Activated B cell treated with CpG ODN at 0.5 μM for 24 hours (primary cell): ENCODE measurements at regions not wholly inside any gene's neighbourhood (a gene's known extent, or its start where the extent isn't known, plus 50 kb on each side); places are given as distances from the start of the nearest gene placed in this dataset.

Experiments used
- ATAC-seq: fragments of 200-7000 bp; cut with Tn5 transposase; one replicate; pipeline ENCODE4 v1.10.0; 2021; ENCODE audit warnings: low read depth, mild to moderate bottlenecking, moderate library complexity
- CTCF ChIA-PET: fragments of 350-600 bp; sonication (Branson Sonifier 250); formaldehyde crosslinking; loops from one replicate; lab custom pipeline; 2021; ENCODE audit warnings: antibody characterized with exemption; lab: Charles Lee
- POLR2A ChIA-PET: fragments of 350-600 bp; sonication (Branson Sonifier 250); formaldehyde crosslinking; loops from one replicate; lab custom pipeline; 2021; ENCODE audit warnings: antibody characterized with exemption; lab: Charles Lee
- DNase-seq: peaks from one replicate; pipeline ENCODE4 v3.0.0; 2022
- H3K27ac Mint-ChIP-seq: one replicate; pipeline ENCODE4 v1.8.0; 2020; ENCODE audit warnings: mixed read lengths
- H3K27me3 Mint-ChIP-seq: one replicate; pipeline ENCODE4 v1.8.0; 2021; ENCODE audit warnings: mixed read lengths
- H3K36me3 Mint-ChIP-seq: one replicate; pipeline ENCODE4 v1.8.0; 2021; ENCODE audit warnings: low read depth, mixed read lengths
- H3K4me1 Mint-ChIP-seq: one replicate; pipeline ENCODE4 v1.8.0; 2021; ENCODE audit warnings: mixed read lengths
- H3K4me3 Mint-ChIP-seq: one replicate; pipeline ENCODE4 v1.8.0; 2020; ENCODE audit warnings: mild to moderate bottlenecking, mixed read lengths
- H3K9me3 Mint-ChIP-seq: one replicate; pipeline ENCODE4 v1.8.0; 2020; ENCODE audit warnings: mixed read lengths
- CTCF ChIP-seq: fragments of 200-600 bp; IDR thresholded peaks from one replicate; pipeline ENCODE4 v1.8.0; 2022; ENCODE audit warnings: antibody characterized with exemption, mild to moderate bottlenecking
- intact Hi-C: fragments of 100-400 bp; cut with micrococcal nuclease; formaldehyde crosslinking; loops from one replicate; pipeline ENCODE4 v1.15.1; 2024

GRCh38 chr16:11411059-11411550 lies 65.8 kb downstream of the RMI2 start:
- H3K4me3 Mint-ChIP-seq: no peak overlapping the region
- ChIA-PET POLR2A (no interaction called here), CTCF (interaction anchor here (1.1 to 1.5 kb wide), 2 partner anchors 121 to 231 kb away, joined by 5 to 7 read pairs; no protein-coding TSS in a partner anchor)
- H3K4me1 Mint-ChIP-seq: no peaks in the 10 kb centered on the region
- ATAC-seq (no peak), DNase-seq (no peak)
- no peaks in the 10 kb centered on the region for H3K27me3 Mint-ChIP-seq
- intact Hi-C loops: no loop called here
- no peak overlapping the region for H3K27ac Mint-ChIP-seq
- no peaks in the 10 kb centered on the region for H3K9me3 Mint-ChIP-seq
- no peaks in the 10 kb centered on the region for H3K36me3 Mint-ChIP-seq
- TF ChIP-seq CTCF: no peak

GRCh38 chr16:11412175-11412904 lies 67.1 kb downstream of the RMI2 start:
- no peaks in the 10 kb centered on the region for H3K9me3 Mint-ChIP-seq
- no peaks in the 10 kb centered on the region for H3K4me1 Mint-ChIP-seq
- intact Hi-C loops: no loop called here
- H3K27ac Mint-ChIP-seq: no peak overlapping the region
- no peak for TF ChIP-seq CTCF
- DNase-seq: no peak
- H3K27me3 Mint-ChIP-seq: no peaks in the 10 kb centered on the region
- peak; percentile 46 for ATAC-seq
- H3K4me3 Mint-ChIP-seq: no peak overlapping the region
- ChIA-PET POLR2A (interaction anchor here (1.8 kb wide), 1 partner anchor 10 kb away, joined by 3 read pairs; no protein-coding TSS in a partner anchor), CTCF (no interaction called here)
- H3K36me3 Mint-ChIP-seq: no peaks in the 10 kb centered on the region

- TF ChIP-seq CTCF: no peak
- Mint-ChIP-seq H3K36me3 (no peaks in the 10 kb centered on the region), H3K4me3 (no peak overlapping the region), H3K27ac (no peak overlapping the region), H3K4me1 (no peaks in the 10 kb centered on the region), H3K27me3 (no peaks in the 10 kb centered on the region), H3K9me3 (no peaks in the 10 kb centered on the region)
- ATAC-seq (no peak), DNase-seq (no peak)
- ChIA-PET CTCF (no interaction called here), POLR2A (interaction anchor here (1.8 kb wide), 1 partner anchor 11 kb away, joined by 3 read pairs; no protein-coding TSS in a partner anchor)
- intact Hi-C loops: no loop called here
Measured at GRCh38 chr16:11412965-11413887, 68.0 kb downstream of the RMI2 start.

- CTCF ChIA-PET: no interaction called here
- H3K27ac Mint-ChIP-seq: no peak overlapping the region
- H3K36me3 Mint-ChIP-seq: no peaks in the 10 kb centered on the region
Measured at GRCh38 chr16:11413907-11414595, 68.8 kb downstream of the RMI2 start.

More at GRCh38 chr16:11413907-11414595, 68.8 kb downstream of the RMI2 start:
- Mint-ChIP-seq H3K27me3 (no peaks in the 10 kb centered on the region), H3K9me3 (no peaks in the 10 kb centered on the region), H3K4me3 (no peak overlapping the region), H3K4me1 (no peaks in the 10 kb centered on the region)
- no peak for ATAC-seq
- no peak for TF ChIP-seq CTCF
- DNase-seq: no peak
- intact Hi-C loops: no loop called here
- POLR2A ChIA-PET: no interaction called here
